ENCODE measurements at regions not wholly inside any gene's neighbourhood (a gene's known extent, or its start where the extent isn't known, plus 50 kb on each side); places are given as distances from the start of the nearest gene placed in this dataset.

DNA sequence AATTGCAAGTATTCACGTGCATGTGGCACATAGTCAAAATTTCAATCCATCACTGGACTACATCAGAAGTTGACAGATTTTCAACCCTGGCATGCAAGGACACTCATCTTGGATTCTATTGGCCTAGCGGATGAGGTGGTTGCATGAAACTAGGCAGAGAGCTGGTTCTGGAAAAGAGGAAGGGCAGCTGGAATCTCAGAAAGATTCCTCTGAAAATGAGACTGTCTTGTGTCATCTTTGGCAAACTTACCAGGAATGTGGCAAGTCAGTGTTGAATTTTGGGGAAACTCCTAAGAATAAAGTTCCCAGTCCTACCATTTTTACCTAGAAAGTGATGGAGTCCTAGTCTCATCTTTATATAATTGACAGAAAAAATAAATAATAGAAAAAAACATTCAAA, 384.3 kb upstream of the NR2F2 start:
- H3K27ac ChIP-seq (ENCODE audit: low read depth, low read length, poor library complexity, severe bottlenecking) = no peak overlapping the region
- no peak overlapping the region for H3K4me2 ChIP-seq (ENCODE audit: low read length)
- H3K9me3 ChIP-seq (ENCODE audit: low read length) = no peaks in the 10 kb centered on the region
- no peaks in the 10 kb centered on the region for H3K27me3 ChIP-seq (ENCODE audit: insufficient read depth, low read length)
- H3K9me2 ChIP-seq (ENCODE audit: low read depth, low read length) = no peaks in the 10 kb centered on the region
- no peak overlapping the region for H3K9ac ChIP-seq (ENCODE audit: low read length)
- no peaks in the 10 kb centered on the region for H3F3A ChIP-seq (ENCODE audit: insufficient read depth, low read length)
- TF ChIP-seq, protein P1, sequence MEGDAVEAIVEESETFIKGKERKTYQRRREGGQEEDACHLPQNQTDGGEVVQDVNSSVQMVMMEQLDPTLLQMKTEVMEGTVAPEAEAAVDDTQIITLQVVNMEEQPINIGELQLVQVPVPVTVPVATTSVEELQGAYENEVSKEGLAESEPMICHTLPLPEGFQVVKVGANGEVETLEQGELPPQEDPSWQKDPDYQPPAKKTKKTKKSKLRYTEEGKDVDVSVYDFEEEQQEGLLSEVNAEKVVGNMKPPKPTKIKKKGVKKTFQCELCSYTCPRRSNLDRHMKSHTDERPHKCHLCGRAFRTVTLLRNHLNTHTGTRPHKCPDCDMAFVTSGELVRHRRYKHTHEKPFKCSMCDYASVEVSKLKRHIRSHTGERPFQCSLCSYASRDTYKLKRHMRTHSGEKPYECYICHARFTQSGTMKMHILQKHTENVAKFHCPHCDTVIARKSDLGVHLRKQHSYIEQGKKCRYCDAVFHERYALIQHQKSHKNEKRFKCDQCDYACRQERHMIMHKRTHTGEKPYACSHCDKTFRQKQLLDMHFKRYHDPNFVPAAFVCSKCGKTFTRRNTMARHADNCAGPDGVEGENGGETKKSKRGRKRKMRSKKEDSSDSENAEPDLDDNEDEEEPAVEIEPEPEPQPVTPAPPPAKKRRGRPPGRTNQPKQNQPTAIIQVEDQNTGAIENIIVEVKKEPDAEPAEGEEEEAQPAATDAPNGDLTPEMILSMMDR (IDR thresholded peaks at IDR 0.05; ENCODE audit: low read length) = no peak
- no peaks in the 10 kb centered on the region for H3K4me1 ChIP-seq (ENCODE audit: insufficient read depth, low read length, severe bottlenecking)
- no peak overlapping the region for H2AFZ ChIP-seq (ENCODE audit: low read length)
- H3K79me2 ChIP-seq (ENCODE audit: insufficient read depth, low read length) = no peaks in the 10 kb centered on the region
- H3K36me3 ChIP-seq (ENCODE audit: insufficient read depth, low read length) = no peaks in the 10 kb centered on the region
- H3K4me3 ChIP-seq (ENCODE audit: low read depth, low read length, poor library complexity, severe bottlenecking) = no peak overlapping the region
- no peaks in the 10 kb centered on the region for H4K20me1 ChIP-seq (ENCODE audit: insufficient read depth, low read length)

- H3K27ac ChIP-seq (ENCODE audit: low read depth, low read length, poor library complexity, severe bottlenecking) = no peak overlapping the region
- no peaks in the 10 kb centered on the region for H3K27me3 ChIP-seq (ENCODE audit: insufficient read depth, low read length)
- H2AFZ ChIP-seq (ENCODE audit: low read length) = no peak overlapping the region
- no peak overlapping the region for H3K4me2 ChIP-seq (ENCODE audit: low read length)
- no peaks in the 10 kb centered on the region for H3K9me3 ChIP-seq (ENCODE audit: low read length)
- H4K20me1 ChIP-seq (ENCODE audit: insufficient read depth, low read length) = no peaks in the 10 kb centered on the region
- H3K9ac ChIP-seq (ENCODE audit: low read length) = no peak overlapping the region
- H3K4me3 ChIP-seq (ENCODE audit: low read depth, low read length, poor library complexity, severe bottlenecking) = no peak overlapping the region
- no peaks in the 10 kb centered on the region for H3K4me1 ChIP-seq (ENCODE audit: insufficient read depth, low read length, severe bottlenecking)
- no peak for TF ChIP-seq EZH2 (IDR thresholded peaks at IDR 0.05; ENCODE audit: borderline replicate concordance, low read length)
- TF ChIP-seq, protein P1 (IDR thresholded peaks at IDR 0.05; ENCODE audit: low read length) = no peak
- no peaks in the 10 kb centered on the region for H3K79me2 ChIP-seq (ENCODE audit: insufficient read depth, low read length)
- no peaks in the 10 kb centered on the region for H3F3A ChIP-seq (ENCODE audit: insufficient read depth, low read length)
- no peaks in the 10 kb centered on the region for H3K9me2 ChIP-seq (ENCODE audit: low read depth, low read length)
- no peaks in the 10 kb centered on the region for H3K36me3 ChIP-seq (ENCODE audit: insufficient read depth, low read length)
Observed at GRCh38 chr15:95946926-95947325, 383.6 kb upstream of the NR2F2 start.

DNA sequence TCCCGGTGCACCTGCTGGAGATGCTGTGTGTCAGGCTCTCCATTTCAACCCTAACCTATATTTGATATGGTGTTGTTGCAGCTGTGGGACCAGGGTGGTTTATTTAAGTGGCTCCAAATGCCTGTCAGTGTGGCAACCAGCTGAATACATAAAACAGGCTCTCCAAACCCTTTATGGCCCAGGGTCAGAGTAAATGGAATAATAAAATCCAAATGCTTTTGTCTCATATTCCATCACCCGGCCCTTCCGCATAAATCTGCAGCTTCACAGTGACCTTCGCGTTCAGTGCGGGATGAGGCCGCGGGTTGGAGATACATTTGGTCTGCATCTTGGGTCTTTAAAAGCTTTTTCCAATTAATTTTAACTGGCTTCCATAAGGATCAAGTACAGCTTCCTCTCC, 382.1 kb upstream of the NR2F2 start:
- Histone ChIP-seq H3K27me3 (ENCODE audit: insufficient read depth, low read length) (no peaks in the 10 kb centered on the region), H3K4me1 (ENCODE audit: insufficient read depth, low read length, severe bottlenecking) (no peaks in the 10 kb centered on the region), H3F3A (ENCODE audit: insufficient read depth, low read length) (no peaks in the 10 kb centered on the region), H3K79me2 (ENCODE audit: insufficient read depth, low read length) (no peaks in the 10 kb centered on the region), H3K4me3 (ENCODE audit: low read depth, low read length, poor library complexity, severe bottlenecking) (no peak overlapping the region), H3K9me2 (ENCODE audit: low read depth, low read length) (no peaks in the 10 kb centered on the region), H4K20me1 (ENCODE audit: insufficient read depth, low read length) (no peaks in the 10 kb centered on the region), H3K36me3 (ENCODE audit: insufficient read depth, low read length) (no peaks in the 10 kb centered on the region), H3K27ac (ENCODE audit: low read depth, low read length, poor library complexity, severe bottlenecking) (no peak overlapping the region), H3K9ac (ENCODE audit: low read length) (no peak overlapping the region), H3K9me3 (ENCODE audit: low read length) (no peaks in the 10 kb centered on the region), H3K4me2 (ENCODE audit: low read length) (no peak overlapping the region), H2AFZ (ENCODE audit: low read length) (no peak overlapping the region)
- TF ChIP-seq, protein P1 (IDR thresholded peaks at IDR 0.05; ENCODE audit: low read length) = no peak
- no peak for TF ChIP-seq EZH2 (IDR thresholded peaks at IDR 0.05; ENCODE audit: borderline replicate concordance, low read length)
